MM.1S (cell line): ENCODE measurements at regions not wholly inside any gene's neighbourhood (a gene's known extent, or its start where the extent isn't known, plus 50 kb on each side); places are given as distances from the start of the nearest gene placed in this dataset.

Source experiments
- DNase-seq: peaks from one replicate; pipeline ENCODE4 v3.0.0-alpha.2; 2015
- H2AFZ ChIP-seq: fragments of 300-600 bp; sonication (generic); 2 replicates; pipeline ENCODE4 v1.6.0; 2016; ENCODE audit warnings: antibody characterized with exemption, low read length
- H3F3A ChIP-seq: fragments of 300-600 bp; sonication (generic); 2 replicates; pipeline ENCODE4 v1.6.1; 2016; ENCODE audit warnings: mild to moderate bottlenecking, antibody characterized with exemption, low read length, moderate library complexity, mixed read lengths; ENCODE audit not compliant: insufficient read depth
- H3K27ac ChIP-seq: fragments of 300-600 bp; sonication (generic); 2 replicates; pipeline ENCODE4 v1.5.1; 2016; ENCODE audit warnings: mild to moderate bottlenecking, low read length
- H3K27me3 ChIP-seq: fragments of 300-600 bp; sonication (generic); replicated peaks from 2 replicates; pipeline ENCODE4 v1.6.0; 2016; ENCODE audit warnings: low read length; ENCODE audit not compliant: insufficient read depth
- H3K36me3 ChIP-seq: fragments of 300-600 bp; sonication (generic); replicated peaks from 2 replicates; pipeline ENCODE4 v1.6.1; 2016; ENCODE audit warnings: mild to moderate bottlenecking, low read length, mixed read lengths; ENCODE audit not compliant: insufficient read depth
- H3K4me1 ChIP-seq: fragments of 300-600 bp; sonication (generic); 2 replicates; pipeline ENCODE4 v1.6.1; 2016; ENCODE audit warnings: low read length, mixed read lengths
- H3K4me2 ChIP-seq: fragments of 300-600 bp; sonication (generic); 2 replicates; pipeline ENCODE4 v1.6.0; 2016; ENCODE audit warnings: low read depth, low read length
- H3K4me3 ChIP-seq: fragments of 300-600 bp; sonication (generic); 2 replicates; pipeline ENCODE4 v1.5.1; 2016; ENCODE audit warnings: low read length, mixed read lengths
- H3K79me2 ChIP-seq: fragments of 300-600 bp; sonication (generic); 2 replicates; pipeline ENCODE4 v1.6.1; 2016; ENCODE audit warnings: mixed run types, low read length, mixed read lengths
- H3K9ac ChIP-seq: fragments of 300-600 bp; sonication (generic); 2 replicates; pipeline ENCODE4 v1.6.1; 2016; ENCODE audit warnings: low read length, mixed read lengths
- H3K9me2 ChIP-seq: fragments of 300-600 bp; sonication (generic); replicated peaks from 2 replicates; pipeline ENCODE4 v1.6.1; 2016; ENCODE audit warnings: mild to moderate bottlenecking, low read length, mixed read lengths; ENCODE audit not compliant: insufficient read depth
- H3K9me3 ChIP-seq: fragments of 300-600 bp; sonication (generic); replicated peaks from 2 replicates; pipeline ENCODE4 v1.6.1; 2016; ENCODE audit warnings: mild to moderate bottlenecking, low read length, mixed read lengths; ENCODE audit not compliant: insufficient read depth
- H4K20me1 ChIP-seq: fragments of 300-600 bp; sonication (generic); 2 replicates; pipeline ENCODE4 v1.6.1; 2016; ENCODE audit warnings: mild to moderate bottlenecking, low read length, moderate library complexity, mixed read lengths; ENCODE audit not compliant: insufficient read depth
- EZH2 ChIP-seq: fragments of 300-600 bp; sonication (generic); optimal IDR thresholded peaks from 2 replicates; pipeline ENCODE3; 2017; ENCODE audit warnings: low read depth, mild to moderate bottlenecking, antibody characterized with exemption, low read length, mixed read lengths
- EZH2phosphoT487 ChIP-seq: fragments of 300-600 bp; sonication (generic); IDR thresholded peaks from 2 replicates; pipeline ENCODE4 v1.6.1; 2018; ENCODE audit warnings: antibody characterized with exemption, low read length
- TF ChIP-seq, protein P1 (sequence below): fragments of 300-600 bp; sonication (generic); IDR thresholded peaks from 2 replicates; pipeline ENCODE4 v1.5.1; 2016; ENCODE audit warnings: antibody characterized with exemption, low read length, mixed read lengths

DNA sequence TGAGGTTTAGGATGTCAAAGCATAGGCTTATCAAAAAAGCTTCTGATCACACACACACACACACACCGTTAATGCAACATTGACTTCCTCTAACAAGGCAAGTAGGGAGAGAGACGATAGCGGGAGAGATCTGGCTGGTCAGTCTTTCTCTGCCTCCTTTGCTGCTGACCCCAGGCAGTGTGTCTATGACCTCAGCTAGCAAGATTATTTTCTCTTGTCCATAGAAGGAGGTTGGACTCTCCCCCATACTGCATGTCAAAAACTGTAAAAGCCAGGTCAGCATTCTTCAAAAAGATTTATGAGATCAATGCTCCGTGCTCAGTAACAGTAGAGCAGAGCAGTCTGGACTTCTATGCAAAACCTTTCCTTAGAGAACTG, 63.5 kb upstream of the PGM2 start:
- Histone ChIP-seq H3K27ac (no peak overlapping the region), H4K20me1 (no peaks in the 10 kb centered on the region), H3K4me1 (no peaks in the 10 kb centered on the region), H3K4me2 (no peak overlapping the region), H3K9ac (no peak overlapping the region), H2AFZ (no peak overlapping the region), H3K9me2 (no peaks in the 10 kb centered on the region), H3K27me3 (no peaks in the 10 kb centered on the region), H3K9me3 (no peaks in the 10 kb centered on the region), H3K4me3 (no peak overlapping the region), H3K36me3 (no peaks in the 10 kb centered on the region), H3F3A (no peaks in the 10 kb centered on the region), H3K79me2 (no peaks in the 10 kb centered on the region)
- no peak for DNase-seq
- TF ChIP-seq EZH2phosphoT487 (no peak), EZH2 (no peak)
- TF ChIP-seq, protein P1, sequence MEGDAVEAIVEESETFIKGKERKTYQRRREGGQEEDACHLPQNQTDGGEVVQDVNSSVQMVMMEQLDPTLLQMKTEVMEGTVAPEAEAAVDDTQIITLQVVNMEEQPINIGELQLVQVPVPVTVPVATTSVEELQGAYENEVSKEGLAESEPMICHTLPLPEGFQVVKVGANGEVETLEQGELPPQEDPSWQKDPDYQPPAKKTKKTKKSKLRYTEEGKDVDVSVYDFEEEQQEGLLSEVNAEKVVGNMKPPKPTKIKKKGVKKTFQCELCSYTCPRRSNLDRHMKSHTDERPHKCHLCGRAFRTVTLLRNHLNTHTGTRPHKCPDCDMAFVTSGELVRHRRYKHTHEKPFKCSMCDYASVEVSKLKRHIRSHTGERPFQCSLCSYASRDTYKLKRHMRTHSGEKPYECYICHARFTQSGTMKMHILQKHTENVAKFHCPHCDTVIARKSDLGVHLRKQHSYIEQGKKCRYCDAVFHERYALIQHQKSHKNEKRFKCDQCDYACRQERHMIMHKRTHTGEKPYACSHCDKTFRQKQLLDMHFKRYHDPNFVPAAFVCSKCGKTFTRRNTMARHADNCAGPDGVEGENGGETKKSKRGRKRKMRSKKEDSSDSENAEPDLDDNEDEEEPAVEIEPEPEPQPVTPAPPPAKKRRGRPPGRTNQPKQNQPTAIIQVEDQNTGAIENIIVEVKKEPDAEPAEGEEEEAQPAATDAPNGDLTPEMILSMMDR = no peak

DNA sequence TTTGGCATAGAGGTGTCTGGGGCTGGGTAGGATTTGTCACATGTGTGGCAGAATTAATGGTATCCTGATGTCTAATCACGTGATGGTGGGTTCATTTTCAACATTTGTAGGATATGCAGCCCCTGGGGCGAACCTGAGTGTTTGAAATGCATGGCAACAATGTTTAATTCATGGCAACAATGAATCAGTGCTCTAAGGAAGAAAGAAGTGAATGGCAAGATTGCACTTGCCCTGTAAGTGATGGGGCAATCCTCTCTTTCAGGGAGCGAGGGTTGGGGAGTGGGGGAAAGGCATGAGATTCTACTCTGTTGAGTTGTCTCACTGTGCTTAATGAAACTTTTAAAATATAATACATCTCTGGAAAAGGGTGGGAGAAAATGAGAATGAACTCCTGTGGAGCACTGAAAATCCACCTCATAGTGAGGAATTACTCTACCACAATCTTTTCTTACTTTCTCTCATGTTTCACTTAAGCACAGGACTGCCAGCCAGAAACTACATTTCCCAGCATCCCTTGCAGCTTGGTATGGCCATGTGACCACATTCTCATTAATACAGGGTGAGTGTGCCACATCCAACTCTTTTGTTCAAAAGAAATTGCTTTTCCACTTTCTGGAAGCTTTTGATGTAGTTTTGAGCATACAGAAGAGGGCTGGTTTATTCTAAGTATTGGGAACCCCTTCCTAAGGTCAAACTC, 64.0 kb upstream of the PGM2 start:
- H2AFZ ChIP-seq = no peak overlapping the region
- no peaks in the 10 kb centered on the region for H3K9me2 ChIP-seq
- no peaks in the 10 kb centered on the region for H3K27me3 ChIP-seq
- no peak overlapping the region for H3K4me2 ChIP-seq
- no peak for DNase-seq
- no peaks in the 10 kb centered on the region for H3K36me3 ChIP-seq
- H3K79me2 ChIP-seq = no peaks in the 10 kb centered on the region
- H3K9me3 ChIP-seq = no peaks in the 10 kb centered on the region
- TF ChIP-seq EZH2 (no peak), EZH2phosphoT487 (no peak)
- TF ChIP-seq, protein P1 = no peak
- no peak overlapping the region for H3K27ac ChIP-seq
- no peak overlapping the region for H3K9ac ChIP-seq
- H3K4me1 ChIP-seq = no peaks in the 10 kb centered on the region
- H4K20me1 ChIP-seq = no peaks in the 10 kb centered on the region
- no peaks in the 10 kb centered on the region for H3F3A ChIP-seq
- no peak overlapping the region for H3K4me3 ChIP-seq

DNA sequence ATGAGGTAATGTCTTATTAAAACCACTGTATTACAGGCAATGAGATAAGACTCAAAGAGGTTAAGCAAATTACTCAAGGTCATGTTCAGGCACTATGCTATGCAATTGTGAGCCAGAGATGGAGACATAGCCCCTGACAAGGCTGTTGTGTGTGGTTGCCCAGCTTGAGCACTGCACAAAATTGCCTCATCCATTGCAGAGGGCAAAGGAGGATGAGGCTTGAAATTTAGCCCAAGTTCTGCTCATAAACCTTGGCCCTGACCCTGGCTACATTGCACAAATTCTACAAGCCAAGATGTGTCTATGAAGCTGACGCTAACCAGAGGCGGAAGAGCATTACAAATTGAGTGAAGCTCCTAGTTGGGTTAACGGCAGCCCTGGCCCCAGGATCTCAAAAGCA, 65.6 kb upstream of the PGM2 start:
- Histone ChIP-seq H3K9me2 (no peaks in the 10 kb centered on the region), H3F3A (no peaks in the 10 kb centered on the region)

More for the DNA sequence above, 65.6 kb upstream of the PGM2 start:
- no peak overlapping the region for H2AFZ ChIP-seq
- no peaks in the 10 kb centered on the region for H3K27me3 ChIP-seq
- H3K4me2 ChIP-seq = no peak overlapping the region
- no peak overlapping the region for H3K27ac ChIP-seq
- H3K9me3 ChIP-seq = no peaks in the 10 kb centered on the region
- no peaks in the 10 kb centered on the region for H3K4me1 ChIP-seq
- H3K79me2 ChIP-seq = no peaks in the 10 kb centered on the region
- no peak overlapping the region for H3K9ac ChIP-seq
- DNase-seq = no peak
- H3K36me3 ChIP-seq = no peaks in the 10 kb centered on the region
- TF ChIP-seq, protein P1 = no peak
- TF ChIP-seq EZH2 (no peak), EZH2phosphoT487 (no peak)
- H3K4me3 ChIP-seq = no peak overlapping the region
- H4K20me1 ChIP-seq = no peaks in the 10 kb centered on the region
